ENCODE measurements at regions not wholly inside any gene's neighbourhood (a gene's known extent, or its start where the extent isn't known, plus 50 kb on each side); places are given as distances from the start of the nearest gene placed in this dataset.
"Not testable (repeated sequence)": the region's sequence is repeated elsewhere in the genome, so short reads cannot be mapped to it uniquely, and the experiment has no call there.

GRCh38 chr7:112689466-112690177 lies 100.6 kb downstream of the TMEM168 start:
- TF ChIP-seq, protein P1, sequence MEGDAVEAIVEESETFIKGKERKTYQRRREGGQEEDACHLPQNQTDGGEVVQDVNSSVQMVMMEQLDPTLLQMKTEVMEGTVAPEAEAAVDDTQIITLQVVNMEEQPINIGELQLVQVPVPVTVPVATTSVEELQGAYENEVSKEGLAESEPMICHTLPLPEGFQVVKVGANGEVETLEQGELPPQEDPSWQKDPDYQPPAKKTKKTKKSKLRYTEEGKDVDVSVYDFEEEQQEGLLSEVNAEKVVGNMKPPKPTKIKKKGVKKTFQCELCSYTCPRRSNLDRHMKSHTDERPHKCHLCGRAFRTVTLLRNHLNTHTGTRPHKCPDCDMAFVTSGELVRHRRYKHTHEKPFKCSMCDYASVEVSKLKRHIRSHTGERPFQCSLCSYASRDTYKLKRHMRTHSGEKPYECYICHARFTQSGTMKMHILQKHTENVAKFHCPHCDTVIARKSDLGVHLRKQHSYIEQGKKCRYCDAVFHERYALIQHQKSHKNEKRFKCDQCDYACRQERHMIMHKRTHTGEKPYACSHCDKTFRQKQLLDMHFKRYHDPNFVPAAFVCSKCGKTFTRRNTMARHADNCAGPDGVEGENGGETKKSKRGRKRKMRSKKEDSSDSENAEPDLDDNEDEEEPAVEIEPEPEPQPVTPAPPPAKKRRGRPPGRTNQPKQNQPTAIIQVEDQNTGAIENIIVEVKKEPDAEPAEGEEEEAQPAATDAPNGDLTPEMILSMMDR (IDR thresholded peaks at IDR 0.05): not testable (repeated sequence)
- not testable (repeated sequence) for TF ChIP-seq POLR2AphosphoS5 (IDR thresholded peaks at IDR 0.05; ENCODE audit: low read depth, low read length); TCF7L2 (IDR thresholded peaks at IDR 0.05; ENCODE audit: low read depth, low read length); SIN3A (IDR thresholded peaks at IDR 0.05; ENCODE audit: borderline replicate concordance, insufficient read depth, low read depth, low read length)
- TF ChIP-seq, protein P2, sequence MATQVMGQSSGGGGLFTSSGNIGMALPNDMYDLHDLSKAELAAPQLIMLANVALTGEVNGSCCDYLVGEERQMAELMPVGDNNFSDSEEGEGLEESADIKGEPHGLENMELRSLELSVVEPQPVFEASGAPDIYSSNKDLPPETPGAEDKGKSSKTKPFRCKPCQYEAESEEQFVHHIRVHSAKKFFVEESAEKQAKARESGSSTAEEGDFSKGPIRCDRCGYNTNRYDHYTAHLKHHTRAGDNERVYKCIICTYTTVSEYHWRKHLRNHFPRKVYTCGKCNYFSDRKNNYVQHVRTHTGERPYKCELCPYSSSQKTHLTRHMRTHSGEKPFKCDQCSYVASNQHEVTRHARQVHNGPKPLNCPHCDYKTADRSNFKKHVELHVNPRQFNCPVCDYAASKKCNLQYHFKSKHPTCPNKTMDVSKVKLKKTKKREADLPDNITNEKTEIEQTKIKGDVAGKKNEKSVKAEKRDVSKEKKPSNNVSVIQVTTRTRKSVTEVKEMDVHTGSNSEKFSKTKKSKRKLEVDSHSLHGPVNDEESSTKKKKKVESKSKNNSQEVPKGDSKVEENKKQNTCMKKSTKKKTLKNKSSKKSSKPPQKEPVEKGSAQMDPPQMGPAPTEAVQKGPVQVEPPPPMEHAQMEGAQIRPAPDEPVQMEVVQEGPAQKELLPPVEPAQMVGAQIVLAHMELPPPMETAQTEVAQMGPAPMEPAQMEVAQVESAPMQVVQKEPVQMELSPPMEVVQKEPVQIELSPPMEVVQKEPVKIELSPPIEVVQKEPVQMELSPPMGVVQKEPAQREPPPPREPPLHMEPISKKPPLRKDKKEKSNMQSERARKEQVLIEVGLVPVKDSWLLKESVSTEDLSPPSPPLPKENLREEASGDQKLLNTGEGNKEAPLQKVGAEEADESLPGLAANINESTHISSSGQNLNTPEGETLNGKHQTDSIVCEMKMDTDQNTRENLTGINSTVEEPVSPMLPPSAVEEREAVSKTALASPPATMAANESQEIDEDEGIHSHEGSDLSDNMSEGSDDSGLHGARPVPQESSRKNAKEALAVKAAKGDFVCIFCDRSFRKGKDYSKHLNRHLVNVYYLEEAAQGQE (IDR thresholded peaks at IDR 0.05; ENCODE audit: insufficient read depth in 1 of 2, low read depth in 2 of 2, low read length in 1 of 2): not testable (repeated sequence)

All from Panc1 (cell line).